ENCODE measurements at regions not wholly inside any gene's neighbourhood (a gene's known extent, or its start where the extent isn't known, plus 50 kb on each side); places are given as distances from the start of the nearest gene placed in this dataset.

- no peak for DNase-seq
Measured at GRCh38 chr6:169044381-169045230, 209.0 kb downstream of the THBS2 start.

GRCh38 chr6:169042061-169042460 lies 211.6 kb downstream of the THBS2 start:
- DNase-seq = no peak

GRCh38 chr6:169041078-169041477 lies 212.6 kb downstream of the THBS2 start:
- no peak for DNase-seq

- DNase-seq = no peak
Measured at GRCh38 chr6:169038691-169039090, 215.0 kb downstream of the THBS2 start.

GRCh38 chr6:169035385-169036240 lies 218.0 kb downstream of the THBS2 start:
- no peak for DNase-seq

GRCh38 chr6:169034516-169035167 lies 219.0 kb downstream of the THBS2 start:
- DNase-seq = no peak

GRCh38 chr6:169029861-169030260 lies 223.8 kb downstream of the THBS2 start:
- DNase-seq = no peak

GRCh38 chr6:169028343-169028742 lies 225.3 kb downstream of the THBS2 start:
- no peak for DNase-seq

GRCh38 chr6:169026175-169026574 lies 227.5 kb downstream of the THBS2 start:
- DNase-seq = no peak

GRCh38 chr6:169024047-169024660 lies 229.5 kb downstream of the THBS2 start:
- no peak for DNase-seq

GRCh38 chr6:169023161-169023874 lies 230.3 kb downstream of the THBS2 start:
- no peak for DNase-seq

GRCh38 chr6:169022079-169022478 lies 231.6 kb downstream of the THBS2 start:
- no peak for DNase-seq

- DNase-seq = no peak
Measured at GRCh38 chr6:169020821-169021220, 232.8 kb downstream of the THBS2 start.

- DNase-seq = no peak
Measured at GRCh38 chr6:169019727-169020491, 233.7 kb downstream of the THBS2 start.

- no peak for DNase-seq
Measured at GRCh38 chr6:169019111-169019510, 234.5 kb downstream of the THBS2 start.

GRCh38 chr6:169016758-169017157 lies 236.9 kb downstream of the THBS2 start:
- no peak for DNase-seq

- no peak for DNase-seq
Measured at GRCh38 chr6:169014211-169015197, 239.1 kb downstream of the THBS2 start.

GRCh38 chr6:169009628-169010027 lies 244.0 kb downstream of the THBS2 start:
- no peak for DNase-seq

GRCh38 chr6:169008641-169009257 lies 244.9 kb downstream of the THBS2 start:
- no peak for DNase-seq

- DNase-seq = no peak
Measured at GRCh38 chr6:169005166-169005565, 248.5 kb downstream of the THBS2 start.

Data from CD4-positive, alpha-beta T cell treated with Interleukin-10 for 1 hour (primary cell).